GM21825 (cell line): ENCODE measurements at regions not wholly inside any gene's neighbourhood (a gene's known extent, or its start where the extent isn't known, plus 50 kb on each side); places are given as distances from the start of the nearest gene placed in this dataset.

Experiments used
- ATAC-seq: cut with Tn5 transposase; IDR thresholded peaks from one replicate; pipeline ENCODE4 v1.9.1; 2021; ENCODE audit warnings: mild to moderate bottlenecking, moderate library complexity; ENCODE audit not compliant: unreplicated experiment

DNA sequence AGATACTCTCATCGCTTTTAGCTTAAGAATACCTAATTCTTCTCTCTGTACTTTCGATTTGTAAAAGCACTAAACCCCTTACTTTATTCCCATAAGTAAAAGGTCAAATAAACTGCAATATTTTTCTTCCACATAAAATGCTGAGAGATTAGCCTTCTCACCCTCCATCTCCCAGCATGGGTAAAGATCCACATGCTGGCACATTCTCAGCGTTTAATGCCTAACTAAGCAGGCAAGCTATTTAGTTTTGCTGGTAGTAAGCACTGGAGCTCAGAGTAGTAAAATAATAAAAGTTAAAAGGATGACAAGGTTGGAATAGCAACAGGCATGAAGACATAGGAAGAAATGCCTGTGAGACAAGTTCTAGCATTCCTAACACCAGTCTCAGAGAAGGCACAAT lies 65.9 kb upstream of the NEBL start:
- no peak for ATAC-seq

DNA sequence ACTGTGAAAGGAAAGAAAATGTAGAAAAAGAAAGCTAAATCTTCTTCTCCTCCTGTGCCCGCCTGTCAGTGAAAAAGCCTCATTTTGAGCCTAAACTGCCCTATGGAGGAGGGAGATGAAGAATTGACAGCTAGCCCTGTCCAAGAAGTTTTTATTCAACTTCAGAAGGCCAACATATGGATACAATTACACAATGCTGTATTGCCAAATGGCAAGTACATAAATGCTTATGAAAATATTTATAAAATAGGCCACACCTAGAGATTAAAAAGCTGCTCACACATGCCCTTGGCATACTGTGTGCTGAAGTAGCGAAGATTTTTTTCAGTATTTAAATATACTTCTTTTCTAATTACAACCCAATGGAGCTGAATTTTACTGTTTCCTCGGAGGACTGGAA lies 65.1 kb upstream of the NEBL start:
- no peak for ATAC-seq

- ATAC-seq: no peak
Measured at GRCh38 chr10:20959242-20959641, 62.1 kb upstream of the NEBL start.

- ATAC-seq: no peak
Measured at GRCh38 chr10:20958764-20959163, 61.7 kb upstream of the NEBL start.

GRCh38 chr10:20958225-20958624 lies 61.1 kb upstream of the NEBL start:
- no peak for ATAC-seq

DNA sequence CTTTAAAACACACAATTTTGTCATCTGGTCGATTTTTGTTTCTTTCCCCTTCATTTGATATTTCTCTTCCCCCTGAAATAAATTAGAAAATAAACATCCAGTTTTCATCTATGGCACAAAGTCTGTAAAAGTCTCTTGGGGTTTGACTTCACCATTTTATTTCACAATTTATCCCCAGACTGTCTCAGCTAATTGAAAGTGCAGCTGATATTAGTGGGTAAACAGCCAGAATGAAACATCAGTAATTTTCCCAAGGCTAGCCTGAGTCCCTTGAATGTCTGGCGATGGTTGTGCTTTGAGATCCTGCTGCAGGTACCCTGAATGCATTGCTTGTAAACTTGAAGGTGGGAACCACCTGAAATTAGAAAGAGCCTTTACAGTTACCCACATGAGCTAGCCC lies 60.6 kb upstream of the NEBL start:
- ATAC-seq: no peak

DNA sequence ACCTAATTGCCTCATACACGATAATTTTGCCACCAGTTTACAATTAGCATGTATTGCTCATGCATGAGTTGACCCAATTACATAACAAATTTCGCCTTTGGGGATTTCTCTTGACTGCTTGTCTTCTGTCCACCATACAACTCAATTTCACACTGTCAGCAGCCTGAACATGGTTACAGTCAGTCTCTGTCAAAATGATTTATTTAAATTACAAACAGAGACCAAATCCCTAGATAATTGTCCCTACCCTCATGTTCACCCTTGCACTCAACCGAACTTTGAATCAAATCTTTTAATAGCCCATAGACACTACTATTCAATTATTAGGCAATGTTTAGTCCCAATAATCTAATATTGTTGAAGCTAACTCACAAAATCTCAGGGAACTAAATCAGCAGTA lies 59.7 kb upstream of the NEBL start:
- no peak for ATAC-seq

DNA sequence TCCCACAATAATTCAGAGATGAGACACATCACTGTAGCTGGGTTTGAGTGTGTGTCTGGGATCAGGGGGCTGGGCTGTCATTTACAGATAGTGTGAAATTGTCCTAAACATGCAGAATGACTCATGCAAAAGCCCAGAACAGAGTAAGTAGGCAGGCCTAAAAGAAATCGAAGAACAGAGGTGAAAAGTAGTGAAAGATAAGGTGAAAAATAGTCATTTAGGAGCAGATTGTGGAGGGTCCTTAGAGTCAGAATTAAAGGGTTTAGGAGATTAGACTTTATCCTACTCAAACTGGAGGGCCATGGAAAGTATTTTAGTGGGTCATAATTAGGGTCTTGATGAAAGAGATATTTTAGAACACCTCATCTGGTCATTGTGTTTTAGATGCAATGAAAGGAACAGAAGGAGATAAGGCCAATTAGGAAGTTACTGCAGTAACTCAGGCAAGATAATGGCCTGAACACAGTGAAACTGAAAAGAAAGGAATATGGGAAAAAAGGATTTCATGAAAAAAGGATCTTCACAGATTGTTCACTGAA lies 58.3 kb upstream of the NEBL start:
- no peak for ATAC-seq

- ATAC-seq: no peak
Measured at GRCh38 chr10:20954519-20954918, 57.4 kb upstream of the NEBL start.

DNA sequence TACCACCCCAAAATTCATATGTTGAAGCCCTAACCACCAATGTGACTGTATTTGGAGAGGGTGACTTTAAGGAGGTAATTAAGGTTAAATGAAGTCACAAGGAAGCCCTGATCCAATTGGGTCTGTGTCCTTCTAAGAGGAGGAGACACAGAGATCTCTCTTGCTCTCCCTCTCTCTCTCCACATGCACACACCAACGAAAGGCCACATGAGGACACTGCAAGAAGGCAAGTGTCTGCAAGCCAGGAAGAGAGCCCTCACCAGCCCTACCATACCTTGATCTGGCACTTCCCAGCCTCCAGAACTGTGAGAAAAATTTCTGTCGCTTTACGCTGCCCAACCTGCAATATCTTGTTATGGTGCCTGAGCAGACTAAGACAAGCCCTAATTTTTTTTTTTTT lies 56.0 kb upstream of the NEBL start:
- ATAC-seq: no peak

GRCh38 chr10:20949967-20950366 lies 52.9 kb upstream of the NEBL start:
- ATAC-seq: no peak

- no peak for ATAC-seq
Measured at GRCh38 chr10:20948686-20949327, 51.7 kb upstream of the NEBL start.
